HG03558 (cell line): ENCODE measurements at regions not wholly inside any gene's neighbourhood (a gene's known extent, or its start where the extent isn't known, plus 50 kb on each side); places are given as distances from the start of the nearest gene placed in this dataset.
"Not testable (repeated sequence)": the region's sequence is repeated elsewhere in the genome, so short reads cannot be mapped to it uniquely, and the experiment has no call there.

ENCODE experiments used
- ATAC-seq: cut with Tn5 transposase; IDR thresholded peaks from one replicate; pipeline ENCODE4 v1.9.1; 2021; ENCODE audit warnings: moderate number of reproducible peaks; ENCODE audit not compliant: unreplicated experiment; ENCODE audit errors: extremely low read depth

- not testable (repeated sequence) for ATAC-seq
Measured at GRCh38 chr17:20681746-20682722, 102.5 kb downstream of the CDRT15L2 start.

GRCh38 chr17:20683651-20684229, 104.2 kb downstream of the CDRT15L2 start:
- ATAC-seq = not testable (repeated sequence)

GRCh38 chr17:20684975-20685374, 105.5 kb downstream of the CDRT15L2 start:
- ATAC-seq = not testable (repeated sequence)

GRCh38 chr17:20687584-20687983, 108.1 kb downstream of the CDRT15L2 start:
- ATAC-seq = not testable (repeated sequence)

GRCh38 chr17:20689170-20689749, 109.7 kb downstream of the CDRT15L2 start:
- not testable (repeated sequence) for ATAC-seq

GRCh38 chr17:20692706-20693105, 113.2 kb downstream of the CDRT15L2 start:
- ATAC-seq = not testable (repeated sequence)

- not testable (repeated sequence) for ATAC-seq
Measured at GRCh38 chr17:20695871-20696270, 116.3 kb downstream of the CDRT15L2 start.

GRCh38 chr17:20698463-20699206, 119.1 kb downstream of the CDRT15L2 start:
- peak; percentile 80 for ATAC-seq

- ATAC-seq = not testable (repeated sequence)
Measured at GRCh38 chr17:20700528-20700927, 121.0 kb downstream of the CDRT15L2 start.

- ATAC-seq = not testable (repeated sequence)
Measured at GRCh38 chr17:20701366-20701765, 121.8 kb downstream of the CDRT15L2 start.

GRCh38 chr17:20702692-20703091, 123.2 kb downstream of the CDRT15L2 start:
- ATAC-seq = no peak

GRCh38 chr17:20703781-20704180, 124.3 kb downstream of the CDRT15L2 start:
- ATAC-seq = no peak

GRCh38 chr17:20705186-20705585, 125.7 kb downstream of the CDRT15L2 start:
- ATAC-seq = not testable (repeated sequence)

GRCh38 chr17:20706751-20707373, 127.3 kb downstream of the CDRT15L2 start:
- ATAC-seq = no peak

GRCh38 chr17:20708821-20709220, 129.3 kb downstream of the CDRT15L2 start:
- ATAC-seq = not testable (repeated sequence)

GRCh38 chr17:20716481-20716880, 137.0 kb downstream of the CDRT15L2 start:
- not testable (repeated sequence) for ATAC-seq

GRCh38 chr17:20721171-20721570, 141.6 kb downstream of the CDRT15L2 start:
- no peak for ATAC-seq

- not testable (repeated sequence) for ATAC-seq
Measured at GRCh38 chr17:20724391-20724790, 144.9 kb downstream of the CDRT15L2 start.

GRCh38 chr17:20727201-20727600, 147.7 kb downstream of the CDRT15L2 start:
- ATAC-seq = not testable (repeated sequence)

GRCh38 chr17:20728181-20728580, 148.7 kb downstream of the CDRT15L2 start:
- no peak for ATAC-seq
